Hepatocyte (in vitro differentiated cells): ENCODE measurements at regions not wholly inside any gene's neighbourhood (a gene's known extent, or its start where the extent isn't known, plus 50 kb on each side); places are given as distances from the start of the nearest gene placed in this dataset.

Experiments used
- DNase-seq: peaks from one replicate; pipeline ENCODE4 v3.0.0-alpha.2; 2016; ENCODE audit warnings: low spot score
- H2AFZ ChIP-seq: fragments of 200-600 bp; sonication (generic); 2 replicates; pipeline ENCODE4 v1.6.0; 2016; ENCODE audit warnings: antibody characterized with exemption, mild to moderate bottlenecking
- H3K27ac ChIP-seq: fragments of 200-600 bp; sonication (generic); 2 replicates; pipeline ENCODE4 v1.5.1; 2016; ENCODE audit warnings: mild to moderate bottlenecking
- H3K27me3 ChIP-seq: fragments of 200-600 bp; sonication (generic); 2 replicates; pipeline ENCODE4 v1.6.1; 2016
- H3K36me3 ChIP-seq: fragments of 200-600 bp; sonication (generic); replicated peaks from 2 replicates; pipeline ENCODE4 v1.5.1; 2016; ENCODE audit warnings: low read depth; ENCODE audit not compliant: insufficient read depth
- H3K4me1 ChIP-seq: fragments of 200-600 bp; sonication (generic); 2 replicates; pipeline ENCODE4 v1.5.1; 2016; ENCODE audit warnings: mild to moderate bottlenecking, moderate library complexity; ENCODE audit not compliant: insufficient read depth
- H3K4me2 ChIP-seq: fragments of 200-600 bp; sonication (generic); 2 replicates; pipeline ENCODE4 v1.6.0; 2016
- H3K4me3 ChIP-seq: fragments of 200-600 bp; sonication (generic); 2 replicates; pipeline ENCODE4 v1.5.1; 2016; ENCODE audit warnings: mild to moderate bottlenecking
- H3K79me2 ChIP-seq: fragments of 200-600 bp; sonication (generic); 2 replicates; pipeline ENCODE4 v1.6.0; 2017; ENCODE audit warnings: mild to moderate bottlenecking
- H3K9me2 ChIP-seq: fragments of 200-600 bp; sonication (generic); replicated peaks from 2 replicates; pipeline ENCODE4 v1.6.0; 2017; ENCODE audit warnings: mild to moderate bottlenecking; ENCODE audit not compliant: insufficient read depth
- H3K9me3 ChIP-seq: fragments of 200-600 bp; sonication (generic); 2 replicates; pipeline ENCODE4 v1.5.1; 2016; ENCODE audit warnings: low read depth, mild to moderate bottlenecking
- H4K20me1 ChIP-seq: fragments of 200-600 bp; sonication (generic); 2 replicates; pipeline ENCODE4 v1.6.0; 2016; ENCODE audit warnings: mild to moderate bottlenecking; ENCODE audit not compliant: insufficient read depth, poor library complexity, severe bottlenecking
- EZH2 ChIP-seq: fragments of 200-600 bp; sonication (generic); IDR thresholded peaks from 2 replicates; pipeline ENCODE4 v1.6.1; 2016; ENCODE audit warnings: antibody characterized with exemption, mild to moderate bottlenecking, borderline replicate concordance
- EZH2phosphoT487 ChIP-seq: fragments of 200-600 bp; sonication (generic); IDR thresholded peaks from one replicate; pipeline ENCODE4 v1.6.1; 2018; ENCODE audit warnings: antibody characterized with exemption, mild to moderate bottlenecking, low read depth, moderate library complexity; ENCODE audit not compliant: unreplicated experiment, severe bottlenecking
- whole genome bisulfite sequencing: methylation state at CpG from one replicate; pipeline ENCODE4 v1.1.6; 2016; ENCODE audit warnings: low lambda C conversion rate; ENCODE audit errors: missing lambda C conversion rate; 5-methylcytosine and 5-hydroxymethylcytosine counted together
- TF ChIP-seq, protein P1 (sequence below): fragments of 200-600 bp; sonication (generic); IDR thresholded peaks from 2 replicates; pipeline ENCODE4 v1.5.1; 2016; ENCODE audit warnings: antibody characterized with exemption, mild to moderate bottlenecking; ENCODE audit not compliant: poor library complexity

DNA sequence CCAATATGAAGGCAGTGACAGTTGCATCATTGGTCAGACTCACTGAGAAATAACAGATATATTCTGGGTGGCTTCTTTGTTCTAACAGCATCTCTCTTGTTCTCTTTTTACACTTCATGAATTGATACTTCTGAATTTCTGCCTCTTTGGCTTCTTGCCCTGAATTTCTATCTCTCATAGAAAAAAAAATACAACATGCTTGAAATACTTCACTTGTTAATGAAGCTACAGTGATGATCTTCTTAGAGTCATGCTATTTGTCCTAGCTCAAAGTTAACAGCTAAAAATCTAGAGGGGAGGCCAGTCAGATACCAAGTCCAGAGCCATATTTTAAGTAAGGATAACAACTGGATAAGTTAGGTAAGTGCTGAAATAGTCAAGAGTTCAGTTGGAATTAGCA lies 597.2 kb upstream of the AGTR1 start:
- DNase-seq: no peak
- TF ChIP-seq EZH2: no peak
- no peak for TF ChIP-seq EZH2phosphoT487
- TF ChIP-seq, protein P1, sequence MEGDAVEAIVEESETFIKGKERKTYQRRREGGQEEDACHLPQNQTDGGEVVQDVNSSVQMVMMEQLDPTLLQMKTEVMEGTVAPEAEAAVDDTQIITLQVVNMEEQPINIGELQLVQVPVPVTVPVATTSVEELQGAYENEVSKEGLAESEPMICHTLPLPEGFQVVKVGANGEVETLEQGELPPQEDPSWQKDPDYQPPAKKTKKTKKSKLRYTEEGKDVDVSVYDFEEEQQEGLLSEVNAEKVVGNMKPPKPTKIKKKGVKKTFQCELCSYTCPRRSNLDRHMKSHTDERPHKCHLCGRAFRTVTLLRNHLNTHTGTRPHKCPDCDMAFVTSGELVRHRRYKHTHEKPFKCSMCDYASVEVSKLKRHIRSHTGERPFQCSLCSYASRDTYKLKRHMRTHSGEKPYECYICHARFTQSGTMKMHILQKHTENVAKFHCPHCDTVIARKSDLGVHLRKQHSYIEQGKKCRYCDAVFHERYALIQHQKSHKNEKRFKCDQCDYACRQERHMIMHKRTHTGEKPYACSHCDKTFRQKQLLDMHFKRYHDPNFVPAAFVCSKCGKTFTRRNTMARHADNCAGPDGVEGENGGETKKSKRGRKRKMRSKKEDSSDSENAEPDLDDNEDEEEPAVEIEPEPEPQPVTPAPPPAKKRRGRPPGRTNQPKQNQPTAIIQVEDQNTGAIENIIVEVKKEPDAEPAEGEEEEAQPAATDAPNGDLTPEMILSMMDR: no peak
- no peak overlapping the region for H3K4me2 ChIP-seq
- H3K27me3 ChIP-seq: no peaks in the 10 kb centered on the region
- H2AFZ ChIP-seq: no peak overlapping the region
- H3K36me3 ChIP-seq: no peaks in the 10 kb centered on the region
- no peak overlapping the region for H3K27ac ChIP-seq
- H3K4me3 ChIP-seq: no peak overlapping the region
- no peaks in the 10 kb centered on the region for H3K4me1 ChIP-seq
- H3K9me2 ChIP-seq: no peaks in the 10 kb centered on the region
- no peaks in the 10 kb centered on the region for H4K20me1 ChIP-seq
- H3K9me3 ChIP-seq: no peaks in the 10 kb centered on the region
- H3K79me2 ChIP-seq: no peaks in the 10 kb centered on the region

DNA sequence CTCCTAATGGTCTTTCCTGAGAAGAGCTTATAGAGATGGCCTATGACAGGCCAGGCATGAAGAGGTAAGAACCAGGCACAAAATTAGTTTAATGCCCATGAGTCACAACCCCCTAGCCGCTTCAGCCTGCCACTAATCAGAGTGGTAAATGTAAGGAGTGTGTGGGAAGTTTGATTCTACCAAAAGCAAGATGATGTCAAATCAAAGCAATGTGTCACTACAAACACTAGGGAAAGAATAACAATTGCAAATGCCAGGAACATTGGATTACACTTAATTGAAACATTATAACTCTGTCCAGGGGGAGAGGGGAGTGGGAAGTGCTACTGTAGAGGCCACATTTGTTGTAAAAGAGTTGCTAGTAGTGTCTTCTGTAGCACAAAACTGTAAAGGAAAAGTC lies 596.6 kb upstream of the AGTR1 start:
- Histone ChIP-seq H4K20me1 (no peaks in the 10 kb centered on the region), H3K4me2 (no peak overlapping the region), H3K79me2 (no peaks in the 10 kb centered on the region), H3K36me3 (no peaks in the 10 kb centered on the region), H3K27ac (no peak overlapping the region), H3K27me3 (no peaks in the 10 kb centered on the region), H3K4me1 (no peaks in the 10 kb centered on the region), H3K9me3 (no peaks in the 10 kb centered on the region), H3K4me3 (no peak overlapping the region), H3K9me2 (no peaks in the 10 kb centered on the region), H2AFZ (no peak overlapping the region)
- no peak for DNase-seq
- TF ChIP-seq, protein P1: no peak
- no peak for TF ChIP-seq EZH2phosphoT487
- TF ChIP-seq EZH2: no peak
- 87% methylated on average over 1 of the region's 1 CpG for WGBS

DNA sequence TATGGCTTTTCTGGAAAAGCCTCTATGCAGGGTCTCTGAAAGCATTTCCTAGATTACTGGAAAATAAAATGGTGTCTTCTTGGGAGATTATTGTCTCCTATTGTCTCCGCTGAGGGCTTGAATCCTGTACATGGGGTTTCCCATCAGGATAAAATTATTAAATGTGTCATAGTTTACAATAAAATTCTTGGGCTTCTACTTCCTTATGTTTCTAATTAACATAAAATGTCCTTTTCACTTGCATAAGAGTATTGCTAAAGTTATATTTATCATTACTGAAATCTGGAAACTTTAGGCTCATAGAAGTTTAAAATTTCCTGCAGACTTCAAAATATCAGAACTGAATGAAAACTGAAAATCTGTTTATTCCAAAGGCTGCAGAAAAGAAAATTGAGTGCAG lies 595.5 kb upstream of the AGTR1 start:
- whole genome bisulfite sequencing: 83% methylated on average over 1 of the region's 1 CpG

More for the DNA sequence above, 595.5 kb upstream of the AGTR1 start:
- no peaks in the 10 kb centered on the region for H4K20me1 ChIP-seq
- no peak for TF ChIP-seq EZH2phosphoT487
- TF ChIP-seq EZH2: no peak
- TF ChIP-seq, protein P1: no peak
- H2AFZ ChIP-seq: no peak overlapping the region
- no peaks in the 10 kb centered on the region for H3K79me2 ChIP-seq
- H3K27me3 ChIP-seq: no peaks in the 10 kb centered on the region
- H3K9me2 ChIP-seq: no peaks in the 10 kb centered on the region
- no peak for DNase-seq
- no peaks in the 10 kb centered on the region for H3K36me3 ChIP-seq
- H3K4me1 ChIP-seq: no peaks in the 10 kb centered on the region
- no peak overlapping the region for H3K27ac ChIP-seq
- H3K9me3 ChIP-seq: no peaks in the 10 kb centered on the region
- no peak overlapping the region for H3K4me2 ChIP-seq
- no peak overlapping the region for H3K4me3 ChIP-seq
